ENCODE measurements at regions not wholly inside any gene's neighbourhood (a gene's known extent, or its start where the extent isn't known, plus 50 kb on each side); places are given as distances from the start of the nearest gene placed in this dataset.

GRCh38 chr21:27691006-27691405 is 724.1 kb upstream of the ADAMTS5 start:
- no peak for TF ChIP-seq CTCF (IDR thresholded peaks at IDR 0.05; ENCODE audit: low read depth, low read length, poor library complexity, severe bottlenecking)
- TF ChIP-seq EZH2phosphoT487 (IDR thresholded peaks at IDR 0.05; ENCODE audit: borderline replicate concordance, low read length): no peak
